Keratinocyte (primary cell): ENCODE measurements at regions not wholly inside any gene's neighbourhood (a gene's known extent, or its start where the extent isn't known, plus 50 kb on each side); places are given as distances from the start of the nearest gene placed in this dataset.

Experiments used
- DNase-seq: peaks from one replicate; pipeline ENCODE4 v3.0.0-alpha.2; 2011; ENCODE audit warnings: low read depth, missing footprints, low spot score
- FAIRE-seq: peaks from 2 replicates; lab custom pipeline; 2011; peaks lifted over from hg19 to GRCh38; lab: Jason Lieb, UNC
- H2AFZ ChIP-seq: 2 replicates; pipeline ENCODE4 v1.6.0; 2012; ENCODE audit warnings: low read length, control low read depth, inconsistent platforms; ENCODE audit not compliant: control insufficient read depth
- H3K27ac ChIP-seq: 2 replicates; pipeline ENCODE4 v1.5.1; 2011; ENCODE audit warnings: low read length; ENCODE audit not compliant: control insufficient read depth, insufficient read depth
- H3K27me3 ChIP-seq: 3 replicates; pipeline ENCODE4 v1.6.0; 2011; ENCODE audit warnings: low read length; ENCODE audit not compliant: control insufficient read depth, insufficient read depth; ENCODE audit errors: extremely low read depth
- H3K36me3 ChIP-seq, 2 experiments: 2 replicates in 1 of 2; 3 replicates in 1 of 2; pipeline ENCODE4 v1.5.1; 2011; ENCODE audit warnings: low read length in 2 of 2, mild to moderate bottlenecking in 1 of 2; ENCODE audit not compliant: control insufficient read depth in 2 of 2, insufficient read depth in 2 of 2; ENCODE audit errors: extremely low read depth in 1 of 2
- H3K4me1 ChIP-seq: 3 replicates; pipeline ENCODE4 v1.5.1; 2011; ENCODE audit warnings: low read length; ENCODE audit not compliant: control insufficient read depth, insufficient read depth; ENCODE audit errors: extremely low read depth
- H3K4me2 ChIP-seq: 3 replicates; pipeline ENCODE4 v1.6.0; 2011; ENCODE audit warnings: low read depth, low read length; ENCODE audit not compliant: control insufficient read depth, insufficient read depth; ENCODE audit errors: extremely low read depth
- H3K4me3 ChIP-seq, 3 experiments: fragments of 200-600 bp in 1 of 3; sonication (generic) in 1 of 3; 2 replicates in 2 of 3; 3 replicates in 1 of 3; pipeline ENCODE4 v1.5.1; 2011 to 2016; ENCODE audit warnings: low read length in 3 of 3, mild to moderate bottlenecking in 3 of 3, control low read depth in 2 of 3, inconsistent platforms in 1 of 3, low read depth in 1 of 3, mixed read lengths in 1 of 3, mixed run types in 1 of 3, moderate library complexity in 1 of 3; ENCODE audit not compliant: control insufficient read depth in 2 of 3, insufficient read depth in 2 of 3; ENCODE audit errors: extremely low read depth in 1 of 3
- H3K79me2 ChIP-seq: 2 replicates; pipeline ENCODE4 v1.6.0; 2012; ENCODE audit warnings: low read length; ENCODE audit not compliant: control insufficient read depth, insufficient read depth
- H3K9ac ChIP-seq: 3 replicates; pipeline ENCODE4 v1.6.0; 2011; ENCODE audit warnings: low read length; ENCODE audit not compliant: control insufficient read depth, insufficient read depth; ENCODE audit errors: extremely low read depth
- H3K9me1 ChIP-seq: 3 replicates; pipeline ENCODE4 v1.6.0; 2011; ENCODE audit warnings: low read length; ENCODE audit not compliant: control insufficient read depth, insufficient read depth; ENCODE audit errors: extremely low read depth
- H3K9me3 ChIP-seq: 2 replicates; pipeline ENCODE4 v1.5.1; 2012; ENCODE audit warnings: low read depth, low read length; ENCODE audit not compliant: control insufficient read depth
- H4K20me1 ChIP-seq: 3 replicates; pipeline ENCODE4 v1.6.0; 2011; ENCODE audit warnings: low read length; ENCODE audit not compliant: control insufficient read depth, insufficient read depth; ENCODE audit errors: extremely low read depth
- CTCF ChIP-seq, 3 experiments: IDR thresholded peaks in 1 of 3; conservative IDR thresholded peaks in 1 of 3; optimal IDR thresholded peaks in 1 of 3; 2 replicates in 2 of 3; 3 replicates in 1 of 3; pipeline versions ENCODE3 to v1.5.1; 2011; ENCODE audit warnings: low read length in 3 of 3, mild to moderate bottlenecking in 3 of 3, moderate library complexity in 2 of 3, control low read depth in 1 of 3, inconsistent platforms in 1 of 3; ENCODE audit not compliant: insufficient read depth in 2 of 3; ENCODE audit errors: extremely low read depth in 1 of 3
- EZH2 ChIP-seq: IDR thresholded peaks from one replicate; pipeline ENCODE4 v1.6.1; 2012; ENCODE audit warnings: inconsistent platforms, mild to moderate bottlenecking, low read length, moderate library complexity
- dilution Hi-C: fragments of 300-500 bp; cut with MboI; formaldehyde crosslinking; loops from one replicate; pipeline ENCODE4 v1.7.0; 2020; ENCODE audit warnings: low sequenced_read_pairs; ENCODE audit not compliant: extremely low pct_ligation_motif_present

GRCh38 chr2:21406911-21407310 is 283.1 kb downstream of the TDRD15 start:
- no peaks in the 10 kb centered on the region for H3K4me1 ChIP-seq
- no peaks in the 10 kb centered on the region for H4K20me1 ChIP-seq
- no peak overlapping the region for H2AFZ ChIP-seq
- no peaks in the 10 kb centered on the region for H3K36me3 ChIP-seq
- H3K79me2 ChIP-seq: no peaks in the 10 kb centered on the region
- H3K9ac ChIP-seq: no peak overlapping the region
- H3K4me3 ChIP-seq: no peak overlapping the region
- no peak overlapping the region for H3K27ac ChIP-seq
- H3K27me3 ChIP-seq: no peaks in the 10 kb centered on the region
- FAIRE-seq (no peak), DNase-seq (no peak)
- no peak for TF ChIP-seq EZH2
- TF ChIP-seq CTCF (optimal IDR thresholded peaks at IDR 0.05 in 1 of 3, IDR thresholded peaks at IDR 0.05 in 1 of 3, conservative IDR thresholded peaks at IDR 0.05 in 1 of 3; ENCODE audit: extremely low read depth in 1 of 3, insufficient read depth in 2 of 3, low read length in 3 of 3): no peak
- dilution Hi-C loops: no loop called here
- H3K4me2 ChIP-seq: no peak overlapping the region
- no peaks in the 10 kb centered on the region for H3K9me1 ChIP-seq
- no peaks in the 10 kb centered on the region for H3K9me3 ChIP-seq

GRCh38 chr2:21407851-21408250 is 284.1 kb downstream of the TDRD15 start:
- no peak for TF ChIP-seq EZH2
- TF ChIP-seq CTCF (optimal IDR thresholded peaks at IDR 0.05 in 1 of 3, IDR thresholded peaks at IDR 0.05 in 1 of 3, conservative IDR thresholded peaks at IDR 0.05 in 1 of 3; ENCODE audit: extremely low read depth in 1 of 3, insufficient read depth in 2 of 3, low read length in 3 of 3): no peak
- Histone ChIP-seq H3K79me2 (no peaks in the 10 kb centered on the region), H3K4me3 (no peak overlapping the region), H3K9me1 (no peaks in the 10 kb centered on the region), H3K4me2 (no peak overlapping the region), H3K27ac (no peak overlapping the region), H2AFZ (no peak overlapping the region), H3K4me1 (no peaks in the 10 kb centered on the region), H4K20me1 (no peaks in the 10 kb centered on the region), H3K9me3 (no peaks in the 10 kb centered on the region), H3K27me3 (no peaks in the 10 kb centered on the region), H3K36me3 (no peaks in the 10 kb centered on the region), H3K9ac (no peak overlapping the region)
- no peak for FAIRE-seq
- DNase-seq: no peak
- dilution Hi-C loops: no loop called here
